ENCODE measurements at regions not wholly inside any gene's neighbourhood (a gene's known extent, or its start where the extent isn't known, plus 50 kb on each side); places are given as distances from the start of the nearest gene placed in this dataset.

- H2AK5ac ChIP-seq (ENCODE audit: low read length, severe bottlenecking) = no peak overlapping the region
- H2BK12ac ChIP-seq (ENCODE audit: low read length in 2 of 2) = no peak overlapping the region
- H3K9me3 ChIP-seq (ENCODE audit: control insufficient read depth, low read length) = no peaks in the 10 kb centered on the region
- no peak for DNase-seq
- no peak overlapping the region for H3K4me2 ChIP-seq (ENCODE audit: low read length, poor library complexity, severe bottlenecking)
- 95% methylated on average over 4 of the region's 4 CpGs for WGBS
- H3K36me3 ChIP-seq (ENCODE audit: control insufficient read depth in 1 of 2, insufficient read depth in 2 of 2, low read depth in 1 of 2, low read length in 2 of 2) = no peaks in the 10 kb centered on the region
- H3K79me1 ChIP-seq (replicated peaks; ENCODE audit: low read length, poor library complexity, severe bottlenecking) = no peaks in the 10 kb centered on the region
- H3K27me3 ChIP-seq (ENCODE audit: control insufficient read depth in 1 of 2, insufficient read depth in 1 of 2, low read length in 2 of 2) = no peaks in the 10 kb centered on the region
- H3K14ac ChIP-seq (ENCODE audit: low read length in 2 of 2) = no peak overlapping the region
- no peak overlapping the region for H3K23ac ChIP-seq (ENCODE audit: low read length in 2 of 2)
- no peak overlapping the region for H3K4me3 ChIP-seq (ENCODE audit: insufficient read depth in 1 of 2, low read depth in 1 of 2, low read length in 2 of 2)
- H2AFZ ChIP-seq (ENCODE audit: low read depth, low read length) = no peak overlapping the region
- no peak overlapping the region for H2BK120ac ChIP-seq (ENCODE audit: low read depth, low read length)
- no peak overlapping the region for H4K91ac ChIP-seq (ENCODE audit: low read length)
- H3K9ac ChIP-seq (ENCODE audit: low read length) = no peak overlapping the region
- no peak overlapping the region for H3K4ac ChIP-seq (ENCODE audit: low read depth in 1 of 2, low read length in 2 of 2)
- H3K18ac ChIP-seq (ENCODE audit: low read depth in 1 of 2, low read length in 2 of 2) = no peak overlapping the region
- H2BK5ac ChIP-seq (ENCODE audit: low read depth, low read length, poor library complexity, severe bottlenecking) = no peak overlapping the region
- H3K27ac ChIP-seq (ENCODE audit: low read length, poor library complexity, severe bottlenecking) = no peak overlapping the region
- no peak overlapping the region for H2BK15ac ChIP-seq (ENCODE audit: low read depth, poor library complexity, severe bottlenecking)
- H3K4me1 ChIP-seq (ENCODE audit: control insufficient read depth, insufficient read depth, low read depth, low read length) = no peaks in the 10 kb centered on the region
- no peak overlapping the region for H4K8ac ChIP-seq (ENCODE audit: low read length)
Observed at GRCh38 chr1:67522793-67523192, 92.6 kb upstream of the SERBP1 start.

- Histone ChIP-seq H4K8ac (ENCODE audit: low read length) (no peak overlapping the region), H3K14ac (ENCODE audit: low read length in 2 of 2) (no peak overlapping the region), H3K4me2 (ENCODE audit: low read length, poor library complexity, severe bottlenecking) (no peak overlapping the region), H4K91ac (ENCODE audit: low read length) (no peak overlapping the region), H2AK5ac (ENCODE audit: low read length, severe bottlenecking) (no peak overlapping the region), H3K27ac (ENCODE audit: low read length, poor library complexity, severe bottlenecking) (no peak overlapping the region), H3K9ac (ENCODE audit: low read length) (no peak overlapping the region), H3K9me3 (ENCODE audit: control insufficient read depth, low read length) (no peaks in the 10 kb centered on the region), H3K18ac (ENCODE audit: low read depth in 1 of 2, low read length in 2 of 2) (no peak overlapping the region), H3K36me3 (ENCODE audit: control insufficient read depth in 1 of 2, insufficient read depth in 2 of 2, low read depth in 1 of 2, low read length in 2 of 2) (no peaks in the 10 kb centered on the region), H2AFZ (ENCODE audit: low read depth, low read length) (no peak overlapping the region), H2BK12ac (ENCODE audit: low read length in 2 of 2) (no peak overlapping the region), H3K4me1 (ENCODE audit: control insufficient read depth, insufficient read depth, low read depth, low read length) (no peaks in the 10 kb centered on the region), H2BK5ac (ENCODE audit: low read depth, low read length, poor library complexity, severe bottlenecking) (no peak overlapping the region), H3K79me1 (replicated peaks; ENCODE audit: low read length, poor library complexity, severe bottlenecking) (no peaks in the 10 kb centered on the region), H2BK120ac (ENCODE audit: low read depth, low read length) (no peak overlapping the region), H3K4ac (ENCODE audit: low read depth in 1 of 2, low read length in 2 of 2) (no peak overlapping the region), H3K23ac (ENCODE audit: low read length in 2 of 2) (no peak overlapping the region), H3K4me3 (ENCODE audit: insufficient read depth in 1 of 2, low read depth in 1 of 2, low read length in 2 of 2) (no peak overlapping the region), H2BK15ac (ENCODE audit: low read depth, poor library complexity, severe bottlenecking) (no peak overlapping the region), H3K27me3 (ENCODE audit: control insufficient read depth in 1 of 2, insufficient read depth in 1 of 2, low read length in 2 of 2) (no peaks in the 10 kb centered on the region)
- DNase-seq = no peak
- WGBS = 63% methylated on average over 6 of the region's 7 CpGs
Observed at GRCh38 chr1:67524143-67525052, 94.2 kb upstream of the SERBP1 start.

- Histone ChIP-seq H2BK120ac (ENCODE audit: low read depth, low read length) (no peak overlapping the region), H3K36me3 (ENCODE audit: control insufficient read depth in 1 of 2, insufficient read depth in 2 of 2, low read depth in 1 of 2, low read length in 2 of 2) (no peaks in the 10 kb centered on the region), H2BK12ac (ENCODE audit: low read length in 2 of 2) (no peak overlapping the region), H3K27ac (ENCODE audit: low read length, poor library complexity, severe bottlenecking) (no peak overlapping the region), H2BK15ac (ENCODE audit: low read depth, poor library complexity, severe bottlenecking) (no peak overlapping the region), H4K91ac (ENCODE audit: low read length) (no peak overlapping the region), H3K4me1 (ENCODE audit: control insufficient read depth, insufficient read depth, low read depth, low read length) (no peaks in the 10 kb centered on the region), H3K4ac (ENCODE audit: low read depth in 1 of 2, low read length in 2 of 2) (no peak overlapping the region), H4K8ac (ENCODE audit: low read length) (no peak overlapping the region), H3K79me1 (replicated peaks; ENCODE audit: low read length, poor library complexity, severe bottlenecking) (no peaks in the 10 kb centered on the region), H2AFZ (ENCODE audit: low read depth, low read length) (no peak overlapping the region), H3K27me3 (ENCODE audit: control insufficient read depth in 1 of 2, insufficient read depth in 1 of 2, low read length in 2 of 2) (no peaks in the 10 kb centered on the region), H2BK5ac (ENCODE audit: low read depth, low read length, poor library complexity, severe bottlenecking) (no peak overlapping the region), H3K23ac (ENCODE audit: low read length in 2 of 2) (no peak overlapping the region), H3K14ac (ENCODE audit: low read length in 2 of 2) (no peak overlapping the region), H3K9me3 (ENCODE audit: control insufficient read depth, low read length) (no peaks in the 10 kb centered on the region), H3K4me3 (ENCODE audit: insufficient read depth in 1 of 2, low read depth in 1 of 2, low read length in 2 of 2) (no peak overlapping the region), H2AK5ac (ENCODE audit: low read length, severe bottlenecking) (no peak overlapping the region), H3K18ac (ENCODE audit: low read depth in 1 of 2, low read length in 2 of 2) (no peak overlapping the region), H3K4me2 (ENCODE audit: low read length, poor library complexity, severe bottlenecking) (no peak overlapping the region), H3K9ac (ENCODE audit: low read length) (no peak overlapping the region)
- WGBS = 100% methylated on average over 1 of the region's 2 CpGs
- DNase-seq = no peak
Observed at GRCh38 chr1:67525053-67525760, 95.0 kb upstream of the SERBP1 start.

GRCh38 chr1:67528141-67528540 lies 97.9 kb upstream of the SERBP1 start:
- Histone ChIP-seq H3K4me3 (ENCODE audit: insufficient read depth in 1 of 2, low read depth in 1 of 2, low read length in 2 of 2) (no peak overlapping the region), H3K14ac (ENCODE audit: low read length in 2 of 2) (no peak overlapping the region), H3K18ac (ENCODE audit: low read depth in 1 of 2, low read length in 2 of 2) (no peak overlapping the region), H2BK12ac (ENCODE audit: low read length in 2 of 2) (no peak overlapping the region), H3K4ac (ENCODE audit: low read depth in 1 of 2, low read length in 2 of 2) (no peak overlapping the region), H3K27me3 (ENCODE audit: control insufficient read depth in 1 of 2, insufficient read depth in 1 of 2, low read length in 2 of 2) (no peaks in the 10 kb centered on the region), H3K36me3 (ENCODE audit: control insufficient read depth in 1 of 2, insufficient read depth in 2 of 2, low read depth in 1 of 2, low read length in 2 of 2) (no peaks in the 10 kb centered on the region), H2AK5ac (ENCODE audit: low read length, severe bottlenecking) (no peak overlapping the region), H3K9me3 (ENCODE audit: control insufficient read depth, low read length) (no peaks in the 10 kb centered on the region), H3K4me2 (ENCODE audit: low read length, poor library complexity, severe bottlenecking) (no peak overlapping the region), H2AFZ (ENCODE audit: low read depth, low read length) (no peak overlapping the region), H3K79me1 (replicated peaks; ENCODE audit: low read length, poor library complexity, severe bottlenecking) (no peaks in the 10 kb centered on the region), H3K27ac (ENCODE audit: low read length, poor library complexity, severe bottlenecking) (no peak overlapping the region), H2BK15ac (ENCODE audit: low read depth, poor library complexity, severe bottlenecking) (no peak overlapping the region), H2BK5ac (ENCODE audit: low read depth, low read length, poor library complexity, severe bottlenecking) (no peak overlapping the region), H4K8ac (ENCODE audit: low read length) (no peak overlapping the region), H3K23ac (ENCODE audit: low read length in 2 of 2) (no peak overlapping the region), H4K91ac (ENCODE audit: low read length) (no peak overlapping the region), H3K4me1 (ENCODE audit: control insufficient read depth, insufficient read depth, low read depth, low read length) (peaks cover 4% of the 10 kb centered on the region), H2BK120ac (ENCODE audit: low read depth, low read length) (no peak overlapping the region), H3K9ac (ENCODE audit: low read length) (no peak overlapping the region)
- no peak for DNase-seq
- 77% methylated on average over 3 of the region's 4 CpGs for WGBS

All from mesenchymal stem cell (in vitro differentiated cells and primary cell).